ENCODE measurements at regions not wholly inside any gene's neighbourhood (a gene's known extent, or its start where the extent isn't known, plus 50 kb on each side); places are given as distances from the start of the nearest gene placed in this dataset.

- ATAC-seq: no peak
- Histone ChIP-seq H3K9me3 (peaks cover 0 to 13% (median 0%) of the 10 kb centered on the region in 3 donors), H3K4me1 (peaks cover 0 to 11% (median 0%) of the 10 kb centered on the region in 3 donors), H3K27ac (no peak overlapping the region), H3K27me3 (no peaks in the 10 kb centered on the region), H3K4me3 (no peak overlapping the region), H3K36me3 (no peaks in the 10 kb centered on the region)
- TF ChIP-seq CTCF (IDR thresholded peaks at IDR 0.05) (no peak), POLR2AphosphoS5 (IDR thresholded peaks at IDR 0.05) (no peak), POLR2A (IDR thresholded peaks at IDR 0.05) (no peak), EP300 (IDR thresholded peaks at IDR 0.05) (no peak)
- 69 to 83% methylated on average over 1 to 5 of the region's 7 CpGs for WGBS, 2 donors (ENCODE audit: low coverage in 1 of 2)
These were observed 147.7 kb downstream of the MIS18A start for GRCh38 chr21:32131164-32131563.

DNA sequence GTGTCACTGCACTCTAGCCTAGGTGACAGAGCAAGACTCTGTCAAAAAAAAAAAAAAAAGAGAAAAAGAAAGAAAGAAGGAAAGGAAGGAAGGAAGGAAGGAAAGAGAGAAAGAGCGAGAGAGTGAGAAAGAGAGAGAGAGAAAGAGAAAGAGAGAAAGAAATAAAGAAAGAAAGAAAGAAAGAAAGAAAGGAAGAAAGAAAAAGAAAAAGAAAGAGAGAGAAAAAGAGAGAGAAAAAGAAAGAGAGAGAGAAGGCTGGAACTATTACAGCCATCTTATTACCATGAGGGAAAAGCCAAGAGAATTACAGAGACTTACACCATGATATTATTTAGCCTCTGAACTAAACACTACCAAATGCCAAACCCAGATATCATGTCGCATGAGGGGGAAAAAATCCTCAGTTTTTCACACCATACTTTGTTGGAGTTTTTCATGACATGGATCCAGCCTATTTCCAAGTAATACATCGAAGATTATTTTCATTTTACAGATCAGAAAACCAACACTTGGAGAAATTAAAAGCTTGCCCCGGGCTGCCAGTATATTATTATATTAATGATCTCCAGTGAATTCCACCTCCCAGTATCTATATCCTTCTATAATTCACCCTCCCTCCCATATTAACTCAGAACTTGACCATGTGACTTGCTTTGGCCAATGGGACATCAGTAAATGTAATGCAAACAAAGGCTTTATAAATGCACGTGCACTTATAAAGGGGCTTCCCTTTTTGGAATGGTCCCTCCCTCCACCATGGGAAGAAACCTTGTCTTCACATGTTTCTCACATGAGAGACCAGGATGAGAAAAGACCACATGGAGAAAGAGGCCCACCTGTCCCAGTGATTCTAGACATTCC is 148.6 kb downstream of the MIS18A start:
- Histone ChIP-seq H3K36me3 (no peaks in the 10 kb centered on the region), H3K27me3 (no peaks in the 10 kb centered on the region), H3K4me1 (peaks cover 0 to 11% (median 0%) of the 10 kb centered on the region in 3 donors), H3K9me3 (peaks cover 0 to 13% (median 0%) of the 10 kb centered on the region in 3 donors), H3K4me3 (no peak overlapping the region), H3K27ac (no peak overlapping the region)
- no peak for TF ChIP-seq EP300 (IDR thresholded peaks at IDR 0.05)
- TF ChIP-seq CTCF (IDR thresholded peaks at IDR 0.05): no peak
- ATAC-seq: no peak
- 80 to 84% methylated on average over 3 to 5 of the region's 5 CpGs for WGBS, 2 donors (ENCODE audit: low coverage in 1 of 2)

- WGBS, 2 donors (ENCODE audit: low coverage in 1 of 2): 76 to 80% methylated on average over 3 of the region's 3 CpGs
- TF ChIP-seq POLR2AphosphoS5 (IDR thresholded peaks at IDR 0.05): no peak
- H3K27me3 ChIP-seq: no peaks in the 10 kb centered on the region
- no peak for ATAC-seq
- peaks cover 0 to 32% (median 0%) of the 10 kb centered on the region in 3 donors for H3K9me3 ChIP-seq
- no peak overlapping the region for H3K27ac ChIP-seq
- no peaks in the 10 kb centered on the region for H3K36me3 ChIP-seq
- no peak overlapping the region for H3K4me3 ChIP-seq
- peaks cover 0 to 7% (median 0%) of the 10 kb centered on the region in 3 donors for H3K4me1 ChIP-seq
These were observed 151.8 kb downstream of the MIS18A start for GRCh38 chr21:32127081-32127480.

DNA sequence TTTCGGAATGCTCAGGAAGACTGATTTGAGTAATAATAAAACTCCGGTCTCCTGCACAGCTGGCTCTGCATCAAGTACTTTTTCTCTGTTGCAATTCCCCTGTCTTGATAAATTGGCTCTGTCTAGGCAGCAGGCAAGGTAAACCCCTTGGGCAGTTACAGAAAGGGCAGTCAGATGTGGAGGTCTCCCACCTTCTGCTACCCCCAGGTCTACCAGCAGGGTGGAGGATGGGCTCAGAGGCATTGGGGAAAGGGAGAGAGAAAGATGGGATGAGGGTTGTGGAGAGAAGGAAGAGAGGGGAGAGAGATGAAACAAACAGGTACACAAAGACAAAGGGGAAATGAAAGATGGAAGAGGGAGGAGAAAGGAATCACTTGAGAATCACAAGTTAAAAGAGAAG is 156.8 kb downstream of the MIS18A start:
- no peak overlapping the region for H3K27ac ChIP-seq
- H3K27me3 ChIP-seq: no peaks in the 10 kb centered on the region
- no peak overlapping the region for H3K4me3 ChIP-seq
- no peak for ATAC-seq
- no peaks in the 10 kb centered on the region for H3K4me1 ChIP-seq
- 46 to 50% methylated on average over 2 of the region's 2 CpGs for WGBS, 2 donors (ENCODE audit: low coverage in 1 of 2)
- no peaks in the 10 kb centered on the region for H3K36me3 ChIP-seq
- H3K9me3 ChIP-seq: peaks cover 0 to 25% (median 0%) of the 10 kb centered on the region in 3 donors
- TF ChIP-seq EP300 (IDR thresholded peaks at IDR 0.05) (no peak), POLR2A (IDR thresholded peaks at IDR 0.05) (no peak), POLR2AphosphoS5 (IDR thresholded peaks at IDR 0.05) (no peak), CTCF (IDR thresholded peaks at IDR 0.05) (no peak)

DNA sequence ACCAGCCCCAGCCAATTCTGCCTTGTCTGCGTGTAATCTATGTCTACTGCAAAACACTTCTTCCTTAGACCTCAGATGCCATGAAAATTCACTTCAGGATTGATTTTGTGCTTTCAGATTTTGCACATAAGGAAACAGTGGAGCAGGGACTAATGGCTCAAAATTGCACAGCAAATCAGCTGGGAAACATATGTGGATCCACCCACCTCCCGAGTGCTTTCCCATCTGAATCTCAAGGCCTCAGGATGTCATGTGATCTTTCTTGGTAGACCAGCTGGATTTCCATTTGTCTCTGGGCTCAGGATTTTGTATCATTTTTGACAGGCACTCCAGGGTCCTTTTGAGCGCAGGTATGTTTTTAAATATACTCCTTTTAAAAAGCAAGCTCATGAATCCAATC is 158.6 kb downstream of the MIS18A start:
- ATAC-seq: no peak
- H3K4me1 ChIP-seq: no peaks in the 10 kb centered on the region
- no peaks in the 10 kb centered on the region for H3K27me3 ChIP-seq
- TF ChIP-seq POLR2A (IDR thresholded peaks at IDR 0.05) (no peak), EP300 (IDR thresholded peaks at IDR 0.05) (no peak), CTCF (IDR thresholded peaks at IDR 0.05) (no peak), POLR2AphosphoS5 (IDR thresholded peaks at IDR 0.05) (no peak)
- no peaks in the 10 kb centered on the region for H3K36me3 ChIP-seq
- no peak overlapping the region for H3K27ac ChIP-seq
- H3K4me3 ChIP-seq: no peak overlapping the region
- WGBS, 2 donors (ENCODE audit: low coverage in 1 of 2): 76% methylated on average over 2 to 3 of the region's 3 CpGs
- peaks cover 0 to 25% (median 0%) of the 10 kb centered on the region in 3 donors for H3K9me3 ChIP-seq
